ENCODE measurements at regions not wholly inside any gene's neighbourhood (a gene's known extent, or its start where the extent isn't known, plus 50 kb on each side); places are given as distances from the start of the nearest gene placed in this dataset.

GRCh38 chr12:111259231-111259630 is 109.7 kb downstream of the PHETA1 start:
- no peaks in the 10 kb centered on the region; the same call in 1 of the 2 replicates for H3K27me3 Mint-ChIP-seq (ENCODE audit: low read depth)
- no peaks in the 10 kb centered on the region for H3K4me1 Mint-ChIP-seq

More at GRCh38 chr12:111259231-111259630, 109.7 kb downstream of the PHETA1 start:
- no peak overlapping the region for H3K27ac Mint-ChIP-seq
- DNase-seq (ENCODE audit: low spot score) (no peak), ATAC-seq (no peak)
- POLR2A ChIA-PET: no interaction called here
- no peaks in the 10 kb centered on the region for H3K36me3 Mint-ChIP-seq
- no peak overlapping the region for H3K4me3 Mint-ChIP-seq
- CTCF ChIA-PET: interaction anchor here (0.6 to 3.8 kb wide), 4 partner anchors 13 to 192 kb away, joined by 4 to 23 read pairs (median 5); no protein-coding TSS in a partner anchor
- TF ChIP-seq JUN (CRISPR knock-in tag; IDR thresholded peaks at IDR 0.05) (no peak), HMGA2 (CRISPR knock-in tag; IDR thresholded peaks at IDR 0.05) (no peak), ZNF317 (CRISPR knock-in tag; IDR thresholded peaks at IDR 0.05; ENCODE audit: borderline replicate concordance, low read depth) (no peak), PREB (CRISPR knock-in tag; IDR thresholded peaks at IDR 0.05; ENCODE audit: borderline replicate concordance) (no peak), NFE2L1 (CRISPR knock-in tag; IDR thresholded peaks at IDR 0.05) (no peak), E2F4 (CRISPR knock-in tag; IDR thresholded peaks at IDR 0.05; ENCODE audit: borderline replicate concordance, low read depth) (no peak), TCF7 (CRISPR knock-in tag; IDR thresholded peaks at IDR 0.05; ENCODE audit: low read depth) (no peak), KAT7 (CRISPR knock-in tag; IDR thresholded peaks at IDR 0.05; ENCODE audit: borderline replicate concordance) (no peak), PRDM15 (CRISPR knock-in tag; IDR thresholded peaks at IDR 0.05) (no peak), ZNF232 (CRISPR knock-in tag; IDR thresholded peaks at IDR 0.05) (no peak), ETV6 (CRISPR knock-in tag; IDR thresholded peaks at IDR 0.05) (no peak), ZMAT4 (CRISPR knock-in tag; IDR thresholded peaks at IDR 0.05) (no peak), ATF3 (CRISPR knock-in tag; conservative IDR thresholded peaks at IDR 0.05) (no peak)
- TF ChIP-seq, protein P1, sequence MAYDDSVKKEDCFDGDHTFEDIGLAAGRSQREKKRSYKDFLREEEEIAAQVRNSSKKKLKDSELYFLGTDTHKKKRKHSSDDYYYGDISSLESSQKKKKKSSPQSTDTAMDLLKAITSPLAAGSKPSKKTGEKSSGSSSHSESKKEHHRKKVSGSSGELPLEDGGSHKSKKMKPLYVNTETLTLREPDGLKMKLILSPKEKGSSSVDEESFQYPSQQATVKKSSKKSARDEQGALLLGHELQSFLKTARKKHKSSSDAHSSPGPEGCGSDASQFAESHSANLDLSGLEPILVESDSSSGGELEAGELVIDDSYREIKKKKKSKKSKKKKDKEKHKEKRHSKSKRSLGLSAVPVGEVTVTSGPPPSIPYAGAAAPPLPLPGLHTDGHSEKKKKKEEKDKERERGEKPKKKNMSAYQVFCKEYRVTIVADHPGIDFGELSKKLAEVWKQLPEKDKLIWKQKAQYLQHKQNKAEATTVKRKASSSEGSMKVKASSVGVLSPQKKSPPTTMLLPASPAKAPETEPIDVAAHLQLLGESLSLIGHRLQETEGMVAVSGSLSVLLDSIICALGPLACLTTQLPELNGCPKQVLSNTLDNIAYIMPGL (CRISPR knock-in tag; IDR thresholded peaks at IDR 0.05): no peak
- TF ChIP-seq, protein P2, sequence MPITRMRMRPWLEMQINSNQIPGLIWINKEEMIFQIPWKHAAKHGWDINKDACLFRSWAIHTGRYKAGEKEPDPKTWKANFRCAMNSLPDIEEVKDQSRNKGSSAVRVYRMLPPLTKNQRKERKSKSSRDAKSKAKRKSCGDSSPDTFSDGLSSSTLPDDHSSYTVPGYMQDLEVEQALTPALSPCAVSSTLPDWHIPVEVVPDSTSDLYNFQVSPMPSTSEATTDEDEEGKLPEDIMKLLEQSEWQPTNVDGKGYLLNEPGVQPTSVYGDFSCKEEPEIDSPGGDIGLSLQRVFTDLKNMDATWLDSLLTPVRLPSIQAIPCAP (CRISPR knock-in tag; IDR thresholded peaks at IDR 0.05): no peak
- TF ChIP-seq, protein P3, sequence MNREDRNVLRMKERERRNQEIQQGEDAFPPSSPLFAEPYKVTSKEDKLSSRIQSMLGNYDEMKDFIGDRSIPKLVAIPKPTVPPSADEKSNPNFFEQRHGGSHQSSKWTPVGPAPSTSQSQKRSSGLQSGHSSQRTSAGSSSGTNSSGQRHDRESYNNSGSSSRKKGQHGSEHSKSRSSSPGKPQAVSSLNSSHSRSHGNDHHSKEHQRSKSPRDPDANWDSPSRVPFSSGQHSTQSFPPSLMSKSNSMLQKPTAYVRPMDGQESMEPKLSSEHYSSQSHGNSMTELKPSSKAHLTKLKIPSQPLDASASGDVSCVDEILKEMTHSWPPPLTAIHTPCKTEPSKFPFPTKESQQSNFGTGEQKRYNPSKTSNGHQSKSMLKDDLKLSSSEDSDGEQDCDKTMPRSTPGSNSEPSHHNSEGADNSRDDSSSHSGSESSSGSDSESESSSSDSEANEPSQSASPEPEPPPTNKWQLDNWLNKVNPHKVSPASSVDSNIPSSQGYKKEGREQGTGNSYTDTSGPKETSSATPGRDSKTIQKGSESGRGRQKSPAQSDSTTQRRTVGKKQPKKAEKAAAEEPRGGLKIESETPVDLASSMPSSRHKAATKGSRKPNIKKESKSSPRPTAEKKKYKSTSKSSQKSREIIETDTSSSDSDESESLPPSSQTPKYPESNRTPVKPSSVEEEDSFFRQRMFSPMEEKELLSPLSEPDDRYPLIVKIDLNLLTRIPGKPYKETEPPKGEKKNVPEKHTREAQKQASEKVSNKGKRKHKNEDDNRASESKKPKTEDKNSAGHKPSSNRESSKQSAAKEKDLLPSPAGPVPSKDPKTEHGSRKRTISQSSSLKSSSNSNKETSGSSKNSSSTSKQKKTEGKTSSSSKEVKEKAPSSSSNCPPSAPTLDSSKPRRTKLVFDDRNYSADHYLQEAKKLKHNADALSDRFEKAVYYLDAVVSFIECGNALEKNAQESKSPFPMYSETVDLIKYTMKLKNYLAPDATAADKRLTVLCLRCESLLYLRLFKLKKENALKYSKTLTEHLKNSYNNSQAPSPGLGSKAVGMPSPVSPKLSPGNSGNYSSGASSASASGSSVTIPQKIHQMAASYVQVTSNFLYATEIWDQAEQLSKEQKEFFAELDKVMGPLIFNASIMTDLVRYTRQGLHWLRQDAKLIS (CRISPR knock-in tag; IDR thresholded peaks at IDR 0.05; ENCODE audit: borderline replicate concordance): no peak
- TF ChIP-seq, protein P4, sequence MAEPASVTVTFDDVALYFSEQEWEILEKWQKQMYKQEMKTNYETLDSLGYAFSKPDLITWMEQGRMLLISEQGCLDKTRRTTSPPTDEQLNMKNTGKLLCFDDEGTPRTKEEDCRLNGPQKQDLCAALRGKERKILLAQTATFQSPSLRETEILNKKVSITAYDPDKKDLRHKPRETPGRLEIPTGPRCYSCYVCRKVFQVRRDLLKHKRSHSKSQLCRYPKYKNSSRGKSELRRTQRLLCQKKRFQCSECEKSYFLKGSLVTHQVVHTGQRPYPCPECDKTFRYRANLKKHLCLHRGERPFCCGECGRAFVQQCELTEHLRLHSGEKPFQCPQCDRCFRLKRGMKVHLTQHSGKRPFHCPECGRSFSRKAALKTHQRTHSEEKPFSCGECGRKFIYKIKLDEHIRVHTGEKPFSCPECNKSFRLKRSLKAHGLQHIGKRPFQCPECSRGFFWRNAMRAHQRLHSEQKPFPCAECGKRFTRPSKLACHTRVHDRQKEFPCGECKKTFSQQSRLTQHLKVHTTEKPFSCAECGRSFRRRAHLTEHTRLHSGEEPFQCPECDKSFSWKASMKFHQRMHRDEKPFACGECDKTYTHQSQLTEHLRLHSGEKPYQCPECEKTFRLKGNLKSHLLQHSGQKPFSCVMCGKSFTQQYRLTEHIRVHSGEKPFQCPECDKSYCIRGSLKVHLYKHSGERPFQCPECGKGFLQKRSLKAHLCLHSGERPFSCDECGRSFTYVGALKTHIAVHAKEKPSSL (CRISPR knock-in tag; conservative IDR thresholded peaks at IDR 0.05): no peak
- TF ChIP-seq, protein P5, sequence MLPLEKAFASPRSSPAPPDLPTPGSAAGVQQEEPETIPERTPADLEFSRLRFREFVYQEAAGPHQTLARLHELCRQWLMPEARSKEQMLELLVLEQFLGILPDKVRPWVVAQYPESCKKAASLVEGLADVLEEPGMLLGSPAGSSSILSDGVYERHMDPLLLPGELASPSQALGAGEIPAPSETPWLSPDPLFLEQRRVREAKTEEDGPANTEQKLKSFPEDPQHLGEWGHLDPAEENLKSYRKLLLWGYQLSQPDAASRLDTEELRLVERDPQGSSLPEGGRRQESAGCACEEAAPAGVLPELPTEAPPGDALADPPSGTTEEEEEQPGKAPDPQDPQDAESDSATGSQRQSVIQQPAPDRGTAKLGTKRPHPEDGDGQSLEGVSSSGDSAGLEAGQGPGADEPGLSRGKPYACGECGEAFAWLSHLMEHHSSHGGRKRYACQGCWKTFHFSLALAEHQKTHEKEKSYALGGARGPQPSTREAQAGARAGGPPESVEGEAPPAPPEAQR (CRISPR knock-in tag; IDR thresholded peaks at IDR 0.05): no peak
- no peaks in the 10 kb centered on the region for H3K9me3 Mint-ChIP-seq
